GM12865 (cell line): ENCODE measurements at regions not wholly inside any gene's neighbourhood (a gene's known extent, or its start where the extent isn't known, plus 50 kb on each side); places are given as distances from the start of the nearest gene placed in this dataset.
"Not testable (repeated sequence)": the region's sequence is repeated elsewhere in the genome, so short reads cannot be mapped to it uniquely, and the experiment has no call there.

ENCODE experiments used
- DNase-seq: peaks from one replicate; pipeline ENCODE4 v3.0.0; 2010; ENCODE audit warnings: low read depth
- H3K4me3 ChIP-seq: 2 replicates; pipeline ENCODE4 v1.5.1; 2011; ENCODE audit warnings: mild to moderate bottlenecking, low read depth, low read length, control low read depth
- TF ChIP-seq, protein P1 (sequence below): IDR thresholded peaks from 2 replicates; pipeline ENCODE4 v1.5.1; 2011; ENCODE audit warnings: low read length, control low read depth, low read depth, inconsistent platforms; ENCODE audit not compliant: insufficient read depth; ENCODE audit errors: missing control alignments

DNA sequence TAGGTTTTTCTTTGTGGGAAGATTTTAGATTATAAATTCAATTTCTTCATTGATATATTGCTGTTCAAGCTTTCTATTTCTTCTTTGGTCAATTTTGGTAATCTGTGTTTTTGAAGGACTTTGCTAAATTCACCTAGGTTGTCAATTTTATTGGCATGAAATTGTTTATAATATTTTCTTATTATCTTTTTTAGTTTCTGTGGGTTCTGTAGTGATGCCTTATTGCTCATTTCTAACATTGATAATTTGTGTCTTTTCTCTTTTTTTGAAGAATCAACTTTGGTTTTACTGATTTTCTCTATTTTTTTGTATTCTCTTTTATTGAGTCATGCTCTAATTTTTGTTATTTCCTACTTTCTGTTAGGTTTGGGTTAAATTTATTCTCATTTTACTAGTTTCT is 123.2 kb downstream of the ADSS2 start:
- DNase-seq = no peak
- TF ChIP-seq, protein P1, sequence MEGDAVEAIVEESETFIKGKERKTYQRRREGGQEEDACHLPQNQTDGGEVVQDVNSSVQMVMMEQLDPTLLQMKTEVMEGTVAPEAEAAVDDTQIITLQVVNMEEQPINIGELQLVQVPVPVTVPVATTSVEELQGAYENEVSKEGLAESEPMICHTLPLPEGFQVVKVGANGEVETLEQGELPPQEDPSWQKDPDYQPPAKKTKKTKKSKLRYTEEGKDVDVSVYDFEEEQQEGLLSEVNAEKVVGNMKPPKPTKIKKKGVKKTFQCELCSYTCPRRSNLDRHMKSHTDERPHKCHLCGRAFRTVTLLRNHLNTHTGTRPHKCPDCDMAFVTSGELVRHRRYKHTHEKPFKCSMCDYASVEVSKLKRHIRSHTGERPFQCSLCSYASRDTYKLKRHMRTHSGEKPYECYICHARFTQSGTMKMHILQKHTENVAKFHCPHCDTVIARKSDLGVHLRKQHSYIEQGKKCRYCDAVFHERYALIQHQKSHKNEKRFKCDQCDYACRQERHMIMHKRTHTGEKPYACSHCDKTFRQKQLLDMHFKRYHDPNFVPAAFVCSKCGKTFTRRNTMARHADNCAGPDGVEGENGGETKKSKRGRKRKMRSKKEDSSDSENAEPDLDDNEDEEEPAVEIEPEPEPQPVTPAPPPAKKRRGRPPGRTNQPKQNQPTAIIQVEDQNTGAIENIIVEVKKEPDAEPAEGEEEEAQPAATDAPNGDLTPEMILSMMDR = no peak
- no peak overlapping the region for H3K4me3 ChIP-seq

DNA sequence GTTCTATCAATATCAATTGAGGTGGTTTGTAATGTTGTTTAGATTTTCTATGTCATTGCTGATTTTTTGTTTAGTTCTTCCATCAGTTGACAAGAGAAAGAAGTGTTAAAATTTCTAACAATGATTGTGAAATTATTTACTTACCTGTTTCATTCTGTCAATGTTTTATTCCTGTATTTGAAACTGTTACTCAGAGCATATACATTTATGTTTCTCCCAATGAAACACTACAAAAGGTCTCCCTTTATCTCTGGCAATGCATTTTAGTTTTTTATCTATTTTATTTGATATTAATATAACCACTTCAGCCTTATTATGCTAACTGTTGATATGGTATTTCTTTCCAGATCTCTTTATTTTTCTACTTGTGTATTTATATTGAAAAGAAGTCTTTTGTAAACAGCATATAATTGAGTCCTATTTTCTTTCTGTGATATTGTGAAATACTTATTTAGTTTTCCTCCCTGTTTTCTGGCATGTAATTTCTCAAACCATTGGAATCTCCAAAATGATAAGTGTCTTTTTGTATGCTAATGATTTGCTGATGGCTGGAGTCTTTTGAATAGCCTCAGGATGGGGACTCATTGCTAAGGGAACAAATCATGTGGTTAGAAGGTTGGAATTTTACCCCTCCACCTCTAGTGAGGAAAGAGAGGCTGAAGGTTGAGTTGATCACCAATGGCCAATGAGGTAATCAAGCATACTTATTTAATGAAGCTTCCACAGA is 122.0 kb downstream of the ADSS2 start:
- TF ChIP-seq, protein P1 = no peak
- no peak for DNase-seq
- H3K4me3 ChIP-seq = no peak overlapping the region

DNA sequence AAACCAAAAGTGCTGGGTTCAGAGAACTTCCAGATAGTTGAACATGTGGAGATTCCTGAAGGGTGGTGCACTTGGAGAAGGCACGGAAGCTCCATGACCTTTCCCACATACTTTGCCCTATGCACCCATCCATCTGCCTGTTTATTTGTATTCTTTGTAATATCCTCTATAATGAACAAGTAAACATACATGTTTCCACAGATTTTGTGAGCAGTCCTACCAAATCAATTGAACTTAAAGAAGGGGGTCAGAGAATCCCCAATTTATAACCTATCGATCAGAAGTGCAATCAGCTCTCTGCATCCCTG is 121.4 kb downstream of the ADSS2 start:
- TF ChIP-seq, protein P1 = no peak
- no peak for DNase-seq
- H3K4me3 ChIP-seq = no peak overlapping the region

DNA sequence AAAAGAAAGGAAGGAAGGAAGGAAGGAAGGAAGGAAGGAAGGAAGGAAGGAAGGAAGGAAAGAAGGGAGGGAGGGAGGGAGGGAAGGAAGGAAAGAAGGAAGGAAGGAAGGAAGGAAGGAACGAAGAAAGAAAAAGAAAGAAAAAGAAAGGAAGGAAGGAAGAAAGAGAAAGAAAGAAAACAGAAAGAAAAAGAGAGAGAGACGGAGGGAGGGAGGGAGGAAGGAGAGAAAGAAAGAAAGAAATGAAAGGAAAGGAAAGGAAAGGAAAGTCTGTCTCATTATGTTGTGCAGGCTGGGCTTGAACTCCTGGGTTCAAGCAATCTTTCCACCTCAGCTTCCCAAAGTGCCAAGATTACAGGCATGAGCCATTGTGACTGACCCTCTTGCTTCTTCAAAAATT is 118.9 kb downstream of the ADSS2 start:
- H3K4me3 ChIP-seq, DNase-seq: not testable (repeated sequence)

DNA sequence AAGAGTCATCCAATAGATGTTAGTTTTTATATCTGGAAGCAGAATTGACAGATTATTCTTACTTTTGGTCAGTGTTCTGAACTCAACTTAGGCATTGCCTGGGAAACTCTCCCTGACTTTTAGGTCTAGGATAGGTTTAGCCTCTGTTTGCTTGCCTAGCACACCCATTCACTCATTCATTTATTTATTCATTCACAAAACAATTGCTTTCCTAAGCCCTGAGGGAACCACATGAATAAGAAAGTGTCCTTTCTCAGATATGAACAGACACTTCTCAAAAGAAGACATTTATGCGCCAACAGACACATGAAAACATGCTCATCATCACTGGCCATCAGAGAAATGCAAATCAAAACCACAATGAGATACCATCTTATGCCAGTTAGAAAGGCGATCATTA is 117.4 kb downstream of the ADSS2 start:
- DNase-seq, H3K4me3 ChIP-seq: not testable (repeated sequence)

DNA sequence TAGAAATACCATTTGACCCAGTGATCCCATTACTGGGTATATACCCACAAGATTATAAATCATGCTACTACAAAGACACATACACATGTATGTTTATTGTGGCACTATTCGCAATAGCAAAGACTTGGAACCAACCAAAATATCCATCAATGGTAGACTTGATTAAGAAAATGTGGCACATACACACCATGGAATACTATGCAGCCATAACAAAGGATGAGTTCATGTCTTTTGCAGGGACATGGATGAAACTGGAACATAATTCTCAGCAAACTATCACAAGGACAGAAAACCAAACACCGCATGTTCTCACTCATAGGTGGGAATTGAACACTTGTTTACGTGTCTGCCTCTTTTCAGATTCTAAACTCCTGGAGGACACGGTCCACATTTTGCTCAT is 116.9 kb downstream of the ADSS2 start:
- not testable (repeated sequence) for H3K4me3 ChIP-seq, DNase-seq

DNA sequence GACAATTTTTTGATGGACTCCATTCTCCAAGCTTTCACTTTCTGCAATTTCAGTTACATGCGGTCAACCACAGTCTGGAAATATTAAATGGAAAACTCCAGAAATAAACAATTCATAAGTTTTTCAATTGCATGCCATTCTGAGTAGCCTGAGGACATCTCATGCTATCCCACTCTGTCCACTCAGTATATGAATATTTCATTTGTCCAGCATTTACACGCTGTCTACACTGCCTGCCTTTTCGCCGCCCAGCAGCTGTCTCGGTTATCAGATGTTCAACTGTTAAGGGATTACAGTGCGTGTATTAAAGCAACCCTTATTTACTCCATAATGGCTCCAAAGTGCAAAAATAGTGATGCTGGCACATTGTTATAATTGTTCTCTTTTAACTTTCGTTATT is 116.3 kb downstream of the ADSS2 start:
- TF ChIP-seq, protein P1 = no peak
- no peak for DNase-seq
- no peak overlapping the region for H3K4me3 ChIP-seq

DNA sequence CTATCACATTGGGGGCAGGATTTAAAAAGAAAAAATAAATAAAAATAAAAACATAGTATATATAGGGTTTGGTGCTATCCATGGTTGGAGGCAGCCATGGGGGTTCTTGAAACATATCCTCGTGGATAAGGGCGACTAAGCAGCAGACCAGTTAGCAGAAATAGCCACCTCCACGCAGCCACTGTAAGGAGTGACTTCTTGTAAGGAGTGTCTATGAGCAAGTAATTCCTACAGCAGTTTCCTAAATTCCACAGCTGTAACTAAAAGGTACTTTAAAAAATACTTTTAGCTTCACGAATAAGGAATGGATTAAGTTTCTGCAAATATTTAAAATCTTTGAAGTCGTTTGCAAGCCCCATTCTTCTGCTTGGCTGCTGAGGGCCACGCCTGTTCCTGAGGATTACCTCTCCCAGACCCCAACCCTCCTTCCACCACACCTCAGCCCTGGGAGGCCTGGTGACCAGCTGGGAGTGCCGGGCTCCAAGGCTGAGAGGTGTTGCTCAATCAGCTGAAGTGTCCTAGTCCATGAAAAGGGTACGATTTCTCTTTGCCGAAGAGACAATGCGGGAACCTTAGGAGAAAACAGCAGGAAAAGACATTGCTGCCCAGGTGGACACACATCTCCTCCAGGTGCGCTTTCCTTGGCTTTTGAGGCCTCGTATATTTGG is 115.3 kb downstream of the ADSS2 start:
- TF ChIP-seq, protein P1 = no peak
- DNase-seq = no peak
- no peak overlapping the region for H3K4me3 ChIP-seq

DNA sequence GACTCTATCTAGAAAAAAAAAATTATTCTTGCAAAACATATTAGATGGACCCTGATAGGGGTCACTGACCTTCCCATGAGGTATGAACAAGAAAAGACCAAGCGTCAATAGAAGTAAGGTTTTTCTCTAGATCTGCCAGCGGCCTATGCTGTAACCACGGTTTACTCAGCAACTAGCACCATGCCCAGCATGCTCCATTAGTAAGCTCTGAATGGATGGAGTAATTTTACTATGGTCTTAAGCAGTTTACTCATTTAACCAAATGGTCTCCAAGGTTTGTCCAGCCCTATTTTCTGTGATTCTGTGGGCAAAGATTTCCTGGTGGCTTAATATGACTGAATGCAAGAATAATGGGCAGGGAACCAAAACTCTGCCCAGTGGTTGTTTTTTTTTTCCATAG is 113.9 kb downstream of the ADSS2 start:
- TF ChIP-seq, protein P1 = no peak
- H3K4me3 ChIP-seq = no peak overlapping the region
- DNase-seq = no peak
